ENCODE measurements at regions not wholly inside any gene's neighbourhood (a gene's known extent, or its start where the extent isn't known, plus 50 kb on each side); places are given as distances from the start of the nearest gene placed in this dataset.

- DNase-seq = no peak
These were observed 304.0 kb upstream of the TLE3 start for GRCh38 chr15:70401709-70402108.

- DNase-seq = no peak
These were observed 303.2 kb upstream of the TLE3 start for GRCh38 chr15:70400766-70401541.

GRCh38 chr15:70399204-70399603 is 301.5 kb upstream of the TLE3 start:
- no peak for DNase-seq

GRCh38 chr15:70398694-70399093 is 301.0 kb upstream of the TLE3 start:
- no peak for DNase-seq

GRCh38 chr15:70396807-70397206 is 299.1 kb upstream of the TLE3 start:
- DNase-seq = no peak

- DNase-seq = no peak
These were observed 297.4 kb upstream of the TLE3 start for GRCh38 chr15:70395164-70395563.

- DNase-seq = no peak
These were observed 293.0 kb upstream of the TLE3 start for GRCh38 chr15:70390723-70391122.

GRCh38 chr15:70387993-70388392 is 290.3 kb upstream of the TLE3 start:
- no peak for DNase-seq

- no peak for DNase-seq
These were observed 289.4 kb upstream of the TLE3 start for GRCh38 chr15:70387081-70387480.

- no peak for DNase-seq
These were observed 288.0 kb upstream of the TLE3 start for GRCh38 chr15:70385711-70386110.

GRCh38 chr15:70385052-70385451 is 287.3 kb upstream of the TLE3 start:
- no peak for DNase-seq

- DNase-seq = no peak
These were observed 286.1 kb upstream of the TLE3 start for GRCh38 chr15:70383856-70384255.

- no peak for DNase-seq
These were observed 285.2 kb upstream of the TLE3 start for GRCh38 chr15:70382762-70383458.

- DNase-seq = no peak
These were observed 284.5 kb upstream of the TLE3 start for GRCh38 chr15:70382009-70382749.

GRCh38 chr15:70379938-70380883 is 282.5 kb upstream of the TLE3 start:
- DNase-seq = no peak

GRCh38 chr15:70379134-70379533 is 281.4 kb upstream of the TLE3 start:
- no peak for DNase-seq

GRCh38 chr15:70378126-70379031 is 280.7 kb upstream of the TLE3 start:
- DNase-seq = no peak

- peak; percentile 34 to 37 for DNase-seq
These were observed 279.4 kb upstream of the TLE3 start for GRCh38 chr15:70376929-70377691.

- DNase-seq = no peak
These were observed 278.6 kb upstream of the TLE3 start for GRCh38 chr15:70376031-70376928.
